H1 (cell line): ENCODE measurements at regions not wholly inside any gene's neighbourhood (a gene's known extent, or its start where the extent isn't known, plus 50 kb on each side); places are given as distances from the start of the nearest gene placed in this dataset.

Experiments
- CTCF ChIA-PET: fragments of 300-600 bp; sonication (Branson Sonifier 250); formaldehyde crosslinking; loops from one replicate; lab custom pipeline; 2021; ENCODE audit not compliant: partially characterized antibody; lab: Charles Lee
- POLR2A ChIA-PET: fragments of 300-600 bp; sonication (Branson Sonifier 250); formaldehyde crosslinking; loops from one replicate; lab custom pipeline; 2021; ENCODE audit warnings: inconsistent platforms; ENCODE audit not compliant: partially characterized antibody; lab: Charles Lee
- DNase-seq, 2 experiments: peaks; one replicate each; pipeline versions ENCODE4 v3.0.0 to v3.0.0-alpha.2; 2010 to 2022; ENCODE audit warnings: low spot score in 2 of 2, low read depth in 1 of 2, mixed read lengths in 1 of 2
- FAIRE-seq: peaks from 2 replicates; lab custom pipeline; 2011; peaks lifted over from hg19 to GRCh38; lab: Jason Lieb, UNC
- H2AFZ ChIP-seq: 2 replicates; pipeline ENCODE4 v1.8.1; 2012; ENCODE audit warnings: low read length, inconsistent platforms
- H2AK5ac ChIP-seq: 2 replicates; pipeline ENCODE4 v1.6.1; 2013; ENCODE audit warnings: low read depth, low read length
- H2BK120ac ChIP-seq: replicated peaks from 2 replicates; pipeline ENCODE3; 2013; ENCODE audit warnings: low read depth, low read length, inconsistent platforms
- H2BK12ac ChIP-seq: 2 replicates; pipeline ENCODE4 v1.6.1; 2013; ENCODE audit warnings: low read depth, low read length
- H2BK15ac ChIP-seq: 2 replicates; pipeline ENCODE4 v1.6.1; 2013; ENCODE audit warnings: low read length
- H2BK20ac ChIP-seq: 2 replicates; pipeline ENCODE4 v1.6.1; 2013; ENCODE audit warnings: low read length
- H2BK5ac ChIP-seq: 2 replicates; pipeline ENCODE4 v1.6.1; 2013; ENCODE audit warnings: low read depth, low read length
- H3K14ac ChIP-seq: 2 replicates; pipeline ENCODE4 v1.6.1; 2013; ENCODE audit warnings: inconsistent platforms; ENCODE audit not compliant: insufficient read length
- H3K18ac ChIP-seq: 2 replicates; pipeline ENCODE4 v1.6.1; 2013; ENCODE audit warnings: low read length; ENCODE audit errors: extremely low read depth
- H3K23ac ChIP-seq: 2 replicates; pipeline ENCODE4 v1.6.1; 2013; ENCODE audit warnings: inconsistent platforms; ENCODE audit not compliant: insufficient read length
- H3K23me2 ChIP-seq: 2 replicates; pipeline ENCODE4 v1.6.1; 2013; ENCODE audit warnings: low read depth, low read length
- H3K27ac ChIP-seq: 2 replicates; pipeline ENCODE4 v1.6.1; 2011; ENCODE audit warnings: low read depth, low read length, inconsistent platforms
- H3K27me3 ChIP-seq, 4 experiments: replicated peaks in 1 of 4; 1 replicate in 1 of 4; 2 replicates in 3 of 4; pipeline versions ENCODE4 v1.6.1 to v1.8.1; 2011 to 2013; ENCODE audit warnings: low read length in 3 of 4, mild to moderate bottlenecking in 3 of 4, inconsistent platforms in 2 of 4, mixed read lengths in 2 of 4, moderate library complexity in 1 of 4; ENCODE audit not compliant: control insufficient read depth in 3 of 4, insufficient read depth in 3 of 4; ENCODE audit errors: extremely low read depth in 1 of 4
- H3K36me3 ChIP-seq, 4 experiments: 2 replicates each; pipeline versions ENCODE4 v1.6.1 to v1.8.1; 2011 to 2013; ENCODE audit warnings: mild to moderate bottlenecking in 4 of 4, low read length in 3 of 4, moderate library complexity in 2 of 4, control low read depth in 1 of 4, inconsistent platforms in 1 of 4; ENCODE audit not compliant: insufficient read depth in 4 of 4, control insufficient read depth in 2 of 4
- H3K4ac ChIP-seq: replicated peaks from 2 replicates; pipeline ENCODE3; 2013; ENCODE audit warnings: low read length, low read depth, mixed read lengths, inconsistent platforms; ENCODE audit not compliant: insufficient read length
- H3K4me1 ChIP-seq, 4 experiments: replicated peaks in 1 of 4; 1 replicate in 1 of 4; 2 replicates in 3 of 4; pipeline versions ENCODE4 v1.6.1 to v1.8.1; 2011 to 2013; ENCODE audit warnings: low read length in 3 of 4, inconsistent platforms in 2 of 4, mixed read lengths in 1 of 4; ENCODE audit not compliant: insufficient read depth in 4 of 4, control insufficient read depth in 3 of 4
- H3K4me2 ChIP-seq, 2 experiments: 2 replicates each; pipeline versions ENCODE4 v1.6.1 to v1.8.1; 2011 to 2013; ENCODE audit warnings: low read depth in 2 of 2, low read length in 2 of 2, control low read depth in 1 of 2, inconsistent platforms in 1 of 2, mild to moderate bottlenecking in 1 of 2; ENCODE audit not compliant: insufficient read depth in 1 of 2
- H3K4me3 ChIP-seq, 4 experiments: fragments of 200-600, 300-600 bp in 1 of 4; sonication (generic), shearing (Covaris generic), sonication (Bioruptor Twin) in 1 of 4; 2 replicates each; pipeline versions ENCODE4 v1.5.1 to v1.8.1; 2011 to 2016; ENCODE audit warnings: low read length in 4 of 4, low read depth in 3 of 4, control low read depth in 2 of 4, inconsistent platforms in 2 of 4, mild to moderate bottlenecking in 2 of 4, mixed read lengths in 1 of 4, moderate library complexity in 1 of 4; ENCODE audit not compliant: insufficient read depth in 2 of 4; ENCODE audit errors: extremely low read depth in 1 of 4
- H3K56ac ChIP-seq: replicated peaks from 2 replicates; pipeline ENCODE3; 2013; ENCODE audit warnings: low read depth, mild to moderate bottlenecking, mixed read lengths, low read length, inconsistent platforms; ENCODE audit not compliant: insufficient read length
- H3K79me1 ChIP-seq: 2 replicates; pipeline ENCODE4 v1.6.1; 2013; ENCODE audit warnings: low read depth, low read length, control low read depth
- H3K79me2 ChIP-seq, 2 experiments: 2 replicates each; pipeline versions ENCODE4 v1.6.1 to v1.8.1; 2012 to 2013; ENCODE audit warnings: low read length in 2 of 2, mild to moderate bottlenecking in 2 of 2, inconsistent platforms in 1 of 2; ENCODE audit not compliant: insufficient read depth in 2 of 2, control insufficient read depth in 1 of 2
- H3K9ac ChIP-seq, 4 experiments: replicated peaks in 1 of 4; 1 replicate in 1 of 4; 2 replicates in 3 of 4; pipeline versions ENCODE4 v1.6.1 to v1.8.1; 2011 to 2013; ENCODE audit warnings: low read depth in 3 of 4, low read length in 3 of 4, control low read depth in 2 of 4, mild to moderate bottlenecking in 2 of 4, moderate library complexity in 2 of 4, inconsistent platforms in 1 of 4; ENCODE audit errors: extremely low read depth in 1 of 4
- H3K9me3 ChIP-seq, 2 experiments: 2 replicates each; pipeline versions ENCODE4 v1.6.1 to v1.8.1; 2012 to 2013; ENCODE audit warnings: mild to moderate bottlenecking in 2 of 2, moderate library complexity in 2 of 2, control low read depth in 1 of 2, inconsistent platforms in 1 of 2, low read depth in 1 of 2, low read length in 1 of 2, mixed read lengths in 1 of 2; ENCODE audit not compliant: insufficient read depth in 2 of 2
- H4K20me1 ChIP-seq, 2 experiments: replicated peaks in 1 of 2; 2 replicates each; pipeline versions ENCODE3 to v1.8.1; 2011 to 2013; ENCODE audit warnings: inconsistent platforms in 2 of 2, low read length in 2 of 2, mild to moderate bottlenecking in 1 of 2; ENCODE audit not compliant: insufficient read depth in 2 of 2, control insufficient read depth in 1 of 2
- H4K5ac ChIP-seq: 2 replicates; pipeline ENCODE4 v1.6.1; 2013; ENCODE audit warnings: low read length, low read depth, mixed read lengths, inconsistent platforms; ENCODE audit not compliant: insufficient read length
- H4K8ac ChIP-seq: 2 replicates; pipeline ENCODE4 v1.8.0; 2013; ENCODE audit warnings: mild to moderate bottlenecking, moderate library complexity, low read length, inconsistent platforms; ENCODE audit not compliant: insufficient read depth; ENCODE audit errors: extremely low read depth
- H4K91ac ChIP-seq: replicated peaks from 2 replicates; pipeline ENCODE3; 2013; ENCODE audit warnings: low read length, mixed read lengths, inconsistent platforms; ENCODE audit not compliant: insufficient read length
- POLR2AphosphoS5 ChIP-seq: IDR thresholded peaks from 2 replicates; pipeline ENCODE4 v1.6.1; 2011; ENCODE audit warnings: low read depth, low read length
- WGBS, 2 experiments: shearing (Covaris generic) in 1 of 2; methylation state at CpG; one replicate each; pipeline versions ENCODE4 v1.1.6 to v1.1.7; 2013 to 2015; ENCODE audit warnings: low lambda C conversion rate in 2 of 2, mixed read lengths in 2 of 2, inconsistent platforms in 1 of 2, low coverage in 1 of 2, missing lambda C conversion rate in 1 of 2; ENCODE audit not compliant: insufficient replicate concordance in 2 of 2, insufficient coverage in 1 of 2, insufficient read length in 1 of 2; ENCODE audit errors: extremely low coverage in 1 of 2, missing lambda C conversion rate in 1 of 2; 5-methylcytosine and 5-hydroxymethylcytosine counted together

- CTCF ChIA-PET, result interaction anchor here (0.7 kb wide), 1 partner anchor 816 kb away, joined by 3 read pairs; no protein-coding TSS in a partner anchor
- FAIRE-seq (no peak), DNase-seq (no peak)
- no peak overlapping the region for H2BK120ac ChIP-seq
- no peak overlapping the region for H3K18ac ChIP-seq
- no peak overlapping the region for H4K5ac ChIP-seq
- no peak overlapping the region for H2AK5ac ChIP-seq
- no peak overlapping the region for H3K9ac ChIP-seq
- H3K56ac ChIP-seq, result no peak overlapping the region
- no peaks in the 10 kb centered on the region for H3K23me2 ChIP-seq
- H4K91ac ChIP-seq, result no peak overlapping the region
- no peak overlapping the region for H3K23ac ChIP-seq
- H2BK12ac ChIP-seq, result no peak overlapping the region
- no peak overlapping the region for H3K14ac ChIP-seq
- no peak overlapping the region for H2BK15ac ChIP-seq
- peaks cover 0 to 6% (median 2%) of the 10 kb centered on the region in 4 experiments; a peak in 2 of 7 replicates for H3K4me1 ChIP-seq
- H2BK20ac ChIP-seq, result no peak overlapping the region
- no peaks in the 10 kb centered on the region for H3K9me3 ChIP-seq
- POLR2A ChIA-PET, result no interaction called here
- 86% methylated on average over 3 of the region's 3 CpGs; no CpG with 5 or more reads in 1 of the 2 experiments for WGBS, 2 experiments
- no peaks in the 10 kb centered on the region for H3K36me3 ChIP-seq
- no peaks in the 10 kb centered on the region for H3K79me2 ChIP-seq
- H2BK5ac ChIP-seq, result no peak overlapping the region
- H4K20me1 ChIP-seq, result no peaks in the 10 kb centered on the region
- no peak for TF ChIP-seq POLR2AphosphoS5
- no peak overlapping the region for H3K4ac ChIP-seq
- H4K8ac ChIP-seq, result no peak overlapping the region
- H3K27me3 ChIP-seq, result no peaks in the 10 kb centered on the region
- no peaks in the 10 kb centered on the region for H3K79me1 ChIP-seq
- H2AFZ ChIP-seq, result no peak overlapping the region
- no peak overlapping the region for H3K4me3 ChIP-seq
- no peak overlapping the region for H3K4me2 ChIP-seq
- H3K27ac ChIP-seq, result no peak overlapping the region
These were observed 519.4 kb upstream of the NR5A2 start for GRCh38 chr1:199508072-199508471.
